OCI-LY3 (cell line): ENCODE measurements at regions not wholly inside any gene's neighbourhood (a gene's known extent, or its start where the extent isn't known, plus 50 kb on each side); places are given as distances from the start of the nearest gene placed in this dataset.

ENCODE experiments used
- H2AFZ ChIP-seq: fragments of 200-600, 300-600 bp; shearing (Covaris generic); 2 replicates; pipeline ENCODE4 v1.6.0; 2014; ENCODE audit warnings: antibody characterized with exemption, low read depth, low read length
- H3K27ac ChIP-seq: fragments of 200-600, 300-600 bp; sonication (generic); 2 replicates; pipeline ENCODE4 v1.5.1; 2014; ENCODE audit warnings: mild to moderate bottlenecking, low read length, moderate library complexity, mixed read lengths
- H3K27me3 ChIP-seq: fragments of 200-600, 300-600 bp; sonication (generic); 2 replicates; pipeline ENCODE4 v1.6.1; 2014; ENCODE audit warnings: low read depth, low read length, mixed read lengths
- H3K36me3 ChIP-seq: fragments of 200-600, 300-600 bp; sonication (generic); replicated peaks from 2 replicates; pipeline ENCODE3; 2014; ENCODE audit warnings: low read depth, low read length, mixed read lengths
- H3K4me1 ChIP-seq: fragments of 300-600, 200-600 bp; sonication (generic); 2 replicates; pipeline ENCODE4 v1.6.1; 2014; ENCODE audit warnings: low read length, mixed read lengths
- H3K4me2 ChIP-seq: fragments of 200-600, 300-600 bp; sonication (generic); 2 replicates; pipeline ENCODE4 v1.6.1; 2014; ENCODE audit warnings: low read length, mixed read lengths
- H3K4me3 ChIP-seq: fragments of 300-600, 200-600 bp; sonication (generic); 2 replicates; pipeline ENCODE4 v1.5.1; 2014; ENCODE audit warnings: antibody characterized with exemption, mild to moderate bottlenecking, low read length, moderate library complexity
- H3K79me2 ChIP-seq: fragments of 300-600, 200-600 bp; shearing (Covaris generic); 2 replicates; pipeline ENCODE4 v1.6.1; 2014; ENCODE audit warnings: mild to moderate bottlenecking, low read length, mixed read lengths
- H3K9ac ChIP-seq: fragments of 300-600, 200-600 bp; shearing (Covaris generic); 2 replicates; pipeline ENCODE4 v1.6.0; 2014; ENCODE audit warnings: mild to moderate bottlenecking, low read length, moderate library complexity
- H3K9me3 ChIP-seq: fragments of 200-600, 300-600 bp; shearing (Covaris generic); 2 replicates; pipeline ENCODE4 v1.6.1; 2014; ENCODE audit warnings: low read length, mixed read lengths; ENCODE audit not compliant: insufficient read depth
- H4K20me1 ChIP-seq: fragments of 200-600, 300-600 bp; sonication (generic); 2 replicates; pipeline ENCODE4 v1.6.1; 2016; ENCODE audit warnings: low read length, mixed read lengths; ENCODE audit not compliant: insufficient read depth
- CTCF ChIP-seq: fragments of 200-600, 300-600 bp; sonication (generic); IDR thresholded peaks from 2 replicates; pipeline ENCODE4 v1.5.1; 2014; ENCODE audit warnings: antibody characterized with exemption, low read length, low read depth
- EZH2phosphoT487 ChIP-seq: fragments of 200-600 bp; shearing (Covaris generic); IDR thresholded peaks from 2 replicates; pipeline ENCODE4 v1.6.1; 2018; ENCODE audit warnings: antibody characterized with exemption, mixed run types, low read depth

- Histone ChIP-seq H3K4me1 (no peaks in the 10 kb centered on the region), H3K27ac (no peak overlapping the region), H4K20me1 (no peaks in the 10 kb centered on the region), H3K36me3 (no peaks in the 10 kb centered on the region), H3K9ac (no peak overlapping the region), H3K9me3 (no peaks in the 10 kb centered on the region), H3K79me2 (no peaks in the 10 kb centered on the region), H3K27me3 (no peaks in the 10 kb centered on the region), H3K4me2 (no peak overlapping the region), H3K4me3 (no peak overlapping the region), H2AFZ (no peak overlapping the region)
- TF ChIP-seq EZH2phosphoT487 (no peak), CTCF (no peak)
Observed at GRCh38 chr2:118634876-118635275, 212.6 kb downstream of the EN1 start.

GRCh38 chr2:118633371-118634018 lies 214.0 kb downstream of the EN1 start:
- TF ChIP-seq EZH2phosphoT487 (no peak), CTCF (no peak)
- no peaks in the 10 kb centered on the region for H3K27me3 ChIP-seq

GRCh38 chr2:118632921-118633320 lies 214.5 kb downstream of the EN1 start:
- Histone ChIP-seq H3K27ac (no peak overlapping the region), H3K36me3 (no peaks in the 10 kb centered on the region), H3K9ac (no peak overlapping the region), H4K20me1 (no peaks in the 10 kb centered on the region), H3K4me2 (no peak overlapping the region), H3K9me3 (no peaks in the 10 kb centered on the region), H2AFZ (no peak overlapping the region), H3K4me3 (no peak overlapping the region), H3K4me1 (no peaks in the 10 kb centered on the region), H3K27me3 (no peaks in the 10 kb centered on the region), H3K79me2 (no peaks in the 10 kb centered on the region)
- TF ChIP-seq CTCF: no peak
- no peak for TF ChIP-seq EZH2phosphoT487

More at GRCh38 chr2:118633371-118634018, 214.0 kb downstream of the EN1 start:
- H3K4me1 ChIP-seq: no peaks in the 10 kb centered on the region
- no peaks in the 10 kb centered on the region for H4K20me1 ChIP-seq
- no peaks in the 10 kb centered on the region for H3K79me2 ChIP-seq
- H3K4me2 ChIP-seq: no peak overlapping the region
- no peak overlapping the region for H3K4me3 ChIP-seq
- no peak overlapping the region for H3K27ac ChIP-seq
- H2AFZ ChIP-seq: no peak overlapping the region
- no peaks in the 10 kb centered on the region for H3K36me3 ChIP-seq
- no peak overlapping the region for H3K9ac ChIP-seq
- no peaks in the 10 kb centered on the region for H3K9me3 ChIP-seq

GRCh38 chr2:118627156-118627555 lies 220.3 kb downstream of the EN1 start:
- Histone ChIP-seq H3K79me2 (no peaks in the 10 kb centered on the region), H3K4me2 (no peak overlapping the region), H2AFZ (no peak overlapping the region), H3K36me3 (no peaks in the 10 kb centered on the region), H3K27me3 (0 out of 2 replicates have a peak, but pooled peaks cover 7% of the 10 kb centered on the region), H3K9ac (no peak overlapping the region), H3K4me3 (no peak overlapping the region), H3K4me1 (no peaks in the 10 kb centered on the region), H3K9me3 (no peaks in the 10 kb centered on the region), H3K27ac (no peak overlapping the region), H4K20me1 (no peaks in the 10 kb centered on the region)
- no peak for TF ChIP-seq CTCF
